Adipocyte (in vitro differentiated cells): ENCODE measurements at regions not wholly inside any gene's neighbourhood (a gene's known extent, or its start where the extent isn't known, plus 50 kb on each side); places are given as distances from the start of the nearest gene placed in this dataset.

Experiments used
- DNase-seq: peaks from one replicate; pipeline ENCODE4 v3.0.0-alpha.2; 2015; ENCODE audit warnings: low read depth
- H3K27me3 ChIP-seq: replicated peaks from 2 replicates; pipeline ENCODE4 v1.7.0; 2013; ENCODE audit warnings: mild to moderate bottlenecking, low read length, moderate library complexity; ENCODE audit not compliant: control insufficient read depth, insufficient read depth
- H3K36me3 ChIP-seq: 2 replicates; pipeline ENCODE4 v1.7.0; 2013; ENCODE audit warnings: low read length, mild to moderate bottlenecking, moderate library complexity; ENCODE audit not compliant: control insufficient read depth, insufficient read depth, severe bottlenecking
- H3K4me1 ChIP-seq: 2 replicates; pipeline ENCODE4 v1.7.0; 2013; ENCODE audit warnings: mild to moderate bottlenecking, low read length, moderate library complexity; ENCODE audit not compliant: control insufficient read depth, insufficient read depth
- H3K4me3 ChIP-seq: 2 replicates; pipeline ENCODE4 v1.7.0; 2013; ENCODE audit warnings: mild to moderate bottlenecking, low read length, moderate library complexity
- H3K9ac ChIP-seq: 2 replicates; pipeline ENCODE4 v1.7.0; 2013; ENCODE audit warnings: mild to moderate bottlenecking, low read length, moderate library complexity
- H3K9me3 ChIP-seq: 2 replicates; pipeline ENCODE4 v1.7.0; 2013; ENCODE audit warnings: mild to moderate bottlenecking, low read length, moderate library complexity; ENCODE audit not compliant: control insufficient read depth

DNA sequence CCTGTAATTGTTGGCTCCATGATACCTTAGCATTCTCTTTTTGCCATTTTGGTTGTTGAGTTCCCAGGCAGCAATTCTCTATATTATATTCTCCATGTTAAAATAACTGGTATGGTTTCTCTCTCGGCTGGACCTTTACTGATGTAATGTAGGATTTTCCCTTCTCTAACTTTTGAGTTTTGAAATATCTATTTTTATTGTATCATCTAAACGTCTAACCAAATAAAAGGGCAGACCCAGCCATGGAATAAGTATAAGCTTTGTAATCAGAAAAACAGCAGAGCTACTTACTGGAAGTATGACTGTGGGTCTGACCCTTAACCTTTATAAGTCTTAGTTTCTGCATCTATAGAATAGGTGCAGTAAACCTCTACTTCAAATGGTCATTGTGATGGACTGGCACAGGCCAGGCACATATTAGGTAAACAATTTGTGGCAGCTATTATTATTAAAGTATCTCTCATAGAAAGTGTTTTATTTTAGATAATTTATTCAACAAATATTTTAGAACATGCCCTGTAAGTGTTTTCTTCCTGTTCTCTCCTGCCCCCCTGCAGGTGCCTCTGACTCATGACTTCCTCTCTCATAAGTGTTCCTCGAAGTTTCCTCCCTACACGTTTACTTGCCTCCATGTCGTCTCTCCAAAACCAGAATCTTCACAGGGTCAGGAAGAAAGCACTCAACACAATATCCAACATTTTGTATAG lies 224.9 kb upstream of the FGGY start:
- no peaks in the 10 kb centered on the region for H3K36me3 ChIP-seq
- H3K9me3 ChIP-seq: no peaks in the 10 kb centered on the region
- no peaks in the 10 kb centered on the region for H3K27me3 ChIP-seq
- no peak for DNase-seq
- no peaks in the 10 kb centered on the region for H3K4me1 ChIP-seq
- H3K9ac ChIP-seq: no peak overlapping the region
- H3K4me3 ChIP-seq: no peak overlapping the region

DNA sequence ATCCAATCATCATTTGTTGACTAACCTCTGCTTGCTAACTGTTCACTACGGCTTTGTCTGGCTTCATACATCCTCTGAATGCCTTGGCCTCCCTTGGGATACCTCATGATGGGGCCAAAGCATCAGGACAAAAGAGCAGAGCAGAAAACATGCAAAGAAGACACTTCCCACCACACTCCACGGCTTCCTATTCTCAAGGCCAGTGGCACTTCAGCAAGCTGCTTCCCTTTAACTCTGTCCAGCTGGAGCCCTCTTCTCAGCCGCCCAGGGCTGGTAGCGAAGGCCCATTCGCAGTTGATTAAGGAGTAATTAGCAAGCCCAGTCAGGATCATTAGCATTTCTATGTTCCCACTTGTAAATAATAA lies 224.3 kb upstream of the FGGY start:
- no peaks in the 10 kb centered on the region for H3K4me1 ChIP-seq
- no peaks in the 10 kb centered on the region for H3K27me3 ChIP-seq
- DNase-seq: no peak
- no peaks in the 10 kb centered on the region for H3K36me3 ChIP-seq
- H3K4me3 ChIP-seq: no peak overlapping the region
- H3K9ac ChIP-seq: no peak overlapping the region
- H3K9me3 ChIP-seq: no peaks in the 10 kb centered on the region

DNA sequence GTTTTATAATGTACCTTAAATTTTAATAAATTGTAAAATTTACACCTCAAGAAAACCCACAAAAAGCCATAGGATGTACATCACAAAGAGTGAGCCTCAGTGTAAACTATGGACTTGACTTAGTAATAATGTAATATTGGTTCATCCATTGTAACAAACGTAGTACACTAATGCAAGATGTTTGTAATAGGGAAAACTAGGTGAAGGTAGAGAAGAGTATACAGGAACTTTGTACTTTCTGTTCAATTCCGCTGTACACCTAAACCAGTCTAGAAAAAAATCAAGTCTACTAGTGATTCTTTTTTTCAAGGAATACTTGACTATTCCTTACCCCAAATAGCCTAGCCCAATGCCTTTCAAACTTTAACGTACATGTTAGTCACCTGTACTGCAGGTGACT lies 222.3 kb upstream of the FGGY start:
- DNase-seq: no peak

DNA sequence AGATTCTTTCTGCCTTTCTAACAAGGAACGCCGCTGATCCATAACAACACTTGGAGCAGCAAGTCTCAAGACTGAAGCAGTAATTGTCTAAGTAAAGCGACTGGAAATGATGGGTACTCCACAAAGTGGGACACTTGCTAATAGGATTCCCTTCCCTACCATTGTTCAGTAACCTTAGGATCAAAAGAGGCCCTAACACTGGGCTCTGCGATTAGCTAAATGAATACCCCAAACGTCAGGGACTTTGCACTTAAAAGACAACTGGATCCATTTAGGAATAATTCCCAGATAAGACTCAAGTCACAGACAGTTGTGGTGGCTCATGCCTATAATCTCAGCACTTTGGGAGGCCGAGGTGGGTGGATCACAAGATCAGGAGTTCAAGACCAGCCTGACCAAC lies 221.9 kb upstream of the FGGY start:
- H3K4me3 ChIP-seq: no peak overlapping the region
- H3K9ac ChIP-seq: no peak overlapping the region
- no peaks in the 10 kb centered on the region for H3K9me3 ChIP-seq
- no peaks in the 10 kb centered on the region for H3K27me3 ChIP-seq
- H3K36me3 ChIP-seq: no peaks in the 10 kb centered on the region
- no peak for DNase-seq
- H3K4me1 ChIP-seq: peaks cover 10% of the 10 kb centered on the region

More for the DNA sequence above, 222.3 kb upstream of the FGGY start:
- Histone ChIP-seq H3K27me3 (no peaks in the 10 kb centered on the region), H3K4me1 (peaks cover 6% of the 10 kb centered on the region), H3K9ac (no peak overlapping the region), H3K9me3 (no peaks in the 10 kb centered on the region), H3K36me3 (no peaks in the 10 kb centered on the region), H3K4me3 (no peak overlapping the region)

DNA sequence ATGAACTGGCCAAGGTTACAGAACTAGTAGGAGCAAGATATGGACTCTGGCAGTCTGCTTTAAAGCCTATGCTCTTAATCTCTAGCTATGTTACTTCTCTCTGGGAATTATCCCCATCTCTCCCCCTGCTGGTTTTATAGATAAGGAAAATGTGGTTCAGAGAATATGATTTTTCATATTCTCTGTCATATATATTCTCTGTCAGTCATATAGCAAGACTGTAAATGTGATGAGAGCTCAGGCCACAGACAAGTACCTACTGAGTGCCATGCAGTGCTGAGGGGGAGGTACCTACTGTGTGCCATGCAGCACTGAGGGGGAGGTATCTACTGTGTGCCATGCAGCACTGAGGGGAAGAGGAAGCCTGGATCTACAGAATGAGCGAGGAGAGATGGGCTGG lies 220.3 kb upstream of the FGGY start:
- no peaks in the 10 kb centered on the region for H3K9me3 ChIP-seq
- no peak overlapping the region for H3K4me3 ChIP-seq
- H3K4me1 ChIP-seq: peaks cover 23% of the 10 kb centered on the region
- no peak overlapping the region for H3K9ac ChIP-seq
- no peaks in the 10 kb centered on the region for H3K36me3 ChIP-seq
- DNase-seq: peak; percentile 70
- H3K27me3 ChIP-seq: no peaks in the 10 kb centered on the region

DNA sequence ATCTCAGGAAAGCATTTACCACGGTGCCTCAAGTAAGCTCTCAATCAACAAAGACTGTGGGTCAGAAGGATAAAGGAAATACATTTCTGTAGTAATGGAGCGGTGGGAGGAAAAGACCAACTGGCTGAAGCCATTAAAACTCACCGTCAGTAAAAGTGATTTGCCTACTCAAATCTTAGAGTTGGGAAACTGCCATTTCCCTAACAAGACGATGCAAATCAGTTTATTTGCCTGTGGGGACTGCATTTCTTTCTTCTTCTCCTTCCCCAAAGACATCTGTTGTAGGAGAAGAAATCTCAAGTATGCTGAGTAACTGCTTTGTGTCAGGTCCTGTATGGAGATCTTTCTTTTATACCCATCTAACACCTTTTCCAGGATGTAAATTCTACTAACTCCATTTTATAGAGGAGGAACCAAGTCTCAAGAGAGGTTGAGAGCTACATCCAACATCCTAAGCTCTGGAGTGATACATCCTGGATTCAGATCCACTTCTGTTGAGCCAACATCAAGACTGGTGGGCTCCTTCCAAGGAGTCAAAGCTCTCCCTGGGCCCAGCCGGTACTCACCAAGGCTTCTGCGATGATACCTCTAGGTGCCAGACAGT lies 219.3 kb upstream of the FGGY start:
- no peak for DNase-seq
- peaks cover 28% of the 10 kb centered on the region for H3K4me1 ChIP-seq
- no peaks in the 10 kb centered on the region for H3K36me3 ChIP-seq
- no peak overlapping the region for H3K9ac ChIP-seq
- no peak overlapping the region for H3K4me3 ChIP-seq
- H3K27me3 ChIP-seq: no peaks in the 10 kb centered on the region
- H3K9me3 ChIP-seq: no peaks in the 10 kb centered on the region

DNA sequence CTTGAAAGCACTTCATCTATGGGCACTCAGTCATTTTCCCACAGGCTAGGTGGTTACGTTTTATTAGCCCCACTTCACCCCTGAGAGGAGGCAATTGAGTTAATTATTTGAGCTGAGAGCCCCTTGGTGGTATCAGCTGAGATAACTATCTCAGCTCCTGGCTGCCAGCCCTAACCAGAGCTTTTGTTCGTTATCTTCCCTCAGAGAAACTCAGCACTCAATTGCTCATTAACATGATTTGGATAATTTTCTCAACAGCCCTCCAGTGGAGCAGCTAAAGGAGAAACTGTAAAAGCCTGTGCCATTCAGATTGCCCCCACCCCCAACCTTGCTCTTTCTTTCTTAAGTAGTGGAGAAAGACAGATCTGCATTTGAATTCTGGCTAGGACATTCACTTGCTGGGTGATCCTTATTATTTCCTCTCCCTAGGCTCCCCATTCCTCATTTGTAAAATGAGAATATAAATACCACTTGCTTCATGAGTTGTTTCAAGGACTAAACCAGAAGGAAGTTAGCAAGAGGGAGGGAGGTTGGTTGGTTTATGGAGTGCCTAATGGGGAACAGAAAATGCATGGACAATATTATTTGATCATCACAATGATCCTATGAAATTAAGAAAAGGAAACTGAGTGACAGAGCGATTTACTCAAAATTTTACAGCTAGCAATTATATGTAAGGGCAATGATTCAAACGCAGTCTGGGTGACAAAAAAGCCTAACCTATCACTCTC lies 218.7 kb upstream of the FGGY start:
- Histone ChIP-seq H3K36me3 (no peaks in the 10 kb centered on the region), H3K27me3 (no peaks in the 10 kb centered on the region), H3K9me3 (no peaks in the 10 kb centered on the region), H3K9ac (no peak overlapping the region), H3K4me1 (peaks cover 28% of the 10 kb centered on the region), H3K4me3 (no peak overlapping the region)
- DNase-seq: no peak

DNA sequence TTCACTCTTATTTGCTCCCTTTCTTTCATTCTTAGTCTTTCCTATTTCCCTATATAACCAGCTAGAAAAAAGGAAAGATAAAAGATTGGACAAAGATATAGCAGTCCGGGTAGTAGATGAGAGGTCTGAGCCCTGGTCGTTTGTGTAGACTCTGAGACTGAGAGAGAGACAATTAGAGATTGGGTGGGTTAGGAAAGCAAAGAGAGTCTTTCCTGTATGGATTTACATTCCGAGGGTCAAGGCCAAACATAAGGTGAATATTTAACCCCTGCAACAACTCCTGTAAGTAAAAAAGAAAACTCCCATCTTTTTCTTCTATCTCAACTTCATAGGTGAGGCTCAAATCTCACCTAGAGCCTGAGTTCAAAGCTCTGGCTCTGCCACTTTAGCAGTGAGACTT lies 218.0 kb upstream of the FGGY start:
- Histone ChIP-seq H3K36me3 (no peaks in the 10 kb centered on the region), H3K4me3 (no peak overlapping the region), H3K27me3 (no peaks in the 10 kb centered on the region), H3K9me3 (no peaks in the 10 kb centered on the region), H3K4me1 (peaks cover 30% of the 10 kb centered on the region), H3K9ac (no peak overlapping the region)
- DNase-seq: no peak

DNA sequence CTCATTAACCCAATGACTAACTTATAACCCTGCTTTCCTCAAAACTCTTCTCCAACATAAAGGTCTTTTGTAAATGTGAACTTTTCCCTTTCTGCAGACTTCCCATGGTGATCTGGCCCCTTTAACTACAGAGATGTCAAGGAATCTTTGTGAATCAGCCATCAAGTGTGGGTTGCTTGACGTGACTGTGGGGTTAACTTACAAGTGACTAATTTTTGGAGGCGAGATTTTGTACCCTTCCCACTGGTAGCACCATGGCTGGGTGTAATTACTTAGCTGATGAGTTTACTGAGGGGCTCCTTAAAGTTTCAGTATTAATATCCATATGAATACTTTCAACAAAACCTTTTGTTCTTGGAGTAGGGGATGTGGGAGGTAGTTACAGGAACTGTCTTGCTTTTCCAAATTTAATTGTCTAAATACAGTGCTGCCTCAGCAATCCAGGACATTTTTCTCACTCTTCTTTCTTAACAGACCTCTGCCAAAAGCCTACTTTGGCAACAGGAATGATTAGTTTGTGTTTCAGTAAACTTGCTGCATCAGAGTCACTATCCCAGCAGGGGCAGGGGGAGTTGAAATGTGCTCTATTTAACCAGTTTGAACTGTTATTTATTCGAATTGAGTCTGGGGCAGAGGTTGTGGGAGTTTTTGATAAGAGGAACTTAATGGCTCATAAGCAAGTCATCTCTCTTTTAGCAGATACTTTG lies 217.3 kb upstream of the FGGY start:
- Histone ChIP-seq H3K27me3 (no peaks in the 10 kb centered on the region), H3K9me3 (no peaks in the 10 kb centered on the region), H3K9ac (peak overlapping the region; percentile 10), H3K4me1 (peaks cover 36% of the 10 kb centered on the region), H3K4me3 (no peak overlapping the region), H3K36me3 (no peaks in the 10 kb centered on the region)
- no peak for DNase-seq

DNA sequence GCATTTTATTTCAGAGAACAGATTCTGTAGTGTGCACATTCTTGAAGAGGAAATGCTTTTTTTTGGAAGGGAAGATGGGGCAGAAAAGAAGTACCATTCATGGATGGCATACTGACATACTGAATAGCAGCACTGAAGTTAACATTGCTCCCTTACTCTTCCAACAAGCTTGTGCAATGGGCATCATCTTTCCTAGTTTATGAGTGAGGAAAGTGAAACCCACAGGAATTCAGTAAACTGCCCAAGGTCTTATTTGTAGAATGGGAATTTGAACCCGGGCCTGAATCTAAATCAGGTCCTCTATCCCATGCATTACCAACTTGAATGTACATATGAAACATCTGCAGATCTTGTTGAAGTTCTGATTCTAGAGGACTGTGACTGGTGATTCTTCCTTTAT lies 215.7 kb upstream of the FGGY start:
- no peak for DNase-seq
- Histone ChIP-seq H3K4me3 (no peak overlapping the region), H3K4me1 (peaks cover 36% of the 10 kb centered on the region), H3K9ac (no peak overlapping the region), H3K27me3 (no peaks in the 10 kb centered on the region), H3K9me3 (no peaks in the 10 kb centered on the region), H3K36me3 (no peaks in the 10 kb centered on the region)

DNA sequence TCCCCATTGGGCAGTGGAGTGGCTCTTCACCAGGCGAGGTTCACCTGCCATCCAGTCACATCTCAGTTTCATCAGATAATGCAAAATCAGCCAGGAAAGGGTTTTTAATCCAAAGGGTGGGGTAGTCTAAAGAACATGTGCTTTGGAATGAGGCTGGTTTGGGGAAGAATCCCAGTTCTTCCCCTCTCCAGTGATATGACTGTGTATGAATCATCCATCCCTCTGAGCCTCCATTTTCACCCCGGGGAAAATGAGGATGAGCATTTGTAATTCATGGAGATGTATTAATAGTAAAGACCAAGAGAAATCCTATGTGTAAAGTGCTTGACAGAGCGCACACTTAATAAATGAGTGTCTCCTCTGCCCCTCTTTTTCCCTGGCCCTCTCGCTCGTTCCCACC lies 215.1 kb upstream of the FGGY start:
- H3K4me3 ChIP-seq: no peak overlapping the region
- H3K9ac ChIP-seq: no peak overlapping the region

More for the DNA sequence above, 215.1 kb upstream of the FGGY start:
- peaks cover 36% of the 10 kb centered on the region for H3K4me1 ChIP-seq
- no peaks in the 10 kb centered on the region for H3K27me3 ChIP-seq
- no peaks in the 10 kb centered on the region for H3K9me3 ChIP-seq
- H3K36me3 ChIP-seq: no peaks in the 10 kb centered on the region
- no peak for DNase-seq
